Prostate gland (tissue), 2 donors: ENCODE measurements at regions not wholly inside any gene's neighbourhood (a gene's known extent, or its start where the extent isn't known, plus 50 kb on each side); places are given as distances from the start of the nearest gene placed in this dataset.

Experiments
- CTCF ChIP-seq, 4 experiments: fragments of 200-600 bp in 2 of 4; fragments of 450-650 bp in 2 of 4; sonication (generic) in 2 of 4; IDR thresholded peaks; 1 replicate in 3 of 4; 2 replicates in 1 of 4; pipeline ENCODE4 v1.5.1; 2016 to 2019; ENCODE audit warnings: antibody characterized with exemption in 4 of 4, mild to moderate bottlenecking in 2 of 4, moderate library complexity in 2 of 4
- POLR2A ChIP-seq: fragments of 450-650 bp; IDR thresholded peaks from one replicate; pipeline ENCODE4 v1.6.1; 2016; ENCODE audit warnings: antibody characterized with exemption, mild to moderate bottlenecking

- TF ChIP-seq CTCF (IDR thresholded peaks at IDR 0.05), result no peak
- TF ChIP-seq POLR2A, result no peak
Observed at GRCh38 chr12:84804691-84805473, 107.7 kb downstream of the SLC6A15 start.
